ENCODE measurements at regions not wholly inside any gene's neighbourhood (a gene's known extent, or its start where the extent isn't known, plus 50 kb on each side); places are given as distances from the start of the nearest gene placed in this dataset.

DNA sequence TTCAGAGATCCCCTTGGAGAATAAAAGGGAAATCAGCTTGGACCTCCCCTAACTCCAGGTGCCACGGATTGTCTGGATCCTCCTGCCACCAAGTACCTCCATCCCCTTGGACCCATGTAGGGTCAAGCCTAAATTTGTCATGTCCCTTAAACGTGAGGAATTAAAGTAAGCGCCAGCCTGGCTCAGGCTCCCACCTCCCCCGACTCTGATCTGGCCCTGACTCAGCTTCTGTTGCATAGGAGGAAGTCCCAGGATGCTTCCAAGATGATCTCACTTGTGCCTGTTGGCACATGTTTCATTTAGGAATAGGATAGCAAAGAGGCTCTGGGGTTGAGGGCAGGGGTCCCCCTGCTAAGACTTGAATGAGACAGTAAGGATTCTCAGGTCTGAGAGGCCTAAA is 231.9 kb upstream of the JUN start:
- Histone ChIP-seq H3K4me3 (no peak overlapping the region), H3K27ac (peak overlapping the region; percentile 87 to 99), H3K4me1 (peaks cover 5 to 16% of the 10 kb centered on the region in 2 donors), H3K9me3 (no peaks in the 10 kb centered on the region), H3K36me3 (no peaks in the 10 kb centered on the region), H3K27me3 (no peaks in the 10 kb centered on the region)
- TF ChIP-seq, protein P1, sequence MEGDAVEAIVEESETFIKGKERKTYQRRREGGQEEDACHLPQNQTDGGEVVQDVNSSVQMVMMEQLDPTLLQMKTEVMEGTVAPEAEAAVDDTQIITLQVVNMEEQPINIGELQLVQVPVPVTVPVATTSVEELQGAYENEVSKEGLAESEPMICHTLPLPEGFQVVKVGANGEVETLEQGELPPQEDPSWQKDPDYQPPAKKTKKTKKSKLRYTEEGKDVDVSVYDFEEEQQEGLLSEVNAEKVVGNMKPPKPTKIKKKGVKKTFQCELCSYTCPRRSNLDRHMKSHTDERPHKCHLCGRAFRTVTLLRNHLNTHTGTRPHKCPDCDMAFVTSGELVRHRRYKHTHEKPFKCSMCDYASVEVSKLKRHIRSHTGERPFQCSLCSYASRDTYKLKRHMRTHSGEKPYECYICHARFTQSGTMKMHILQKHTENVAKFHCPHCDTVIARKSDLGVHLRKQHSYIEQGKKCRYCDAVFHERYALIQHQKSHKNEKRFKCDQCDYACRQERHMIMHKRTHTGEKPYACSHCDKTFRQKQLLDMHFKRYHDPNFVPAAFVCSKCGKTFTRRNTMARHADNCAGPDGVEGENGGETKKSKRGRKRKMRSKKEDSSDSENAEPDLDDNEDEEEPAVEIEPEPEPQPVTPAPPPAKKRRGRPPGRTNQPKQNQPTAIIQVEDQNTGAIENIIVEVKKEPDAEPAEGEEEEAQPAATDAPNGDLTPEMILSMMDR (IDR thresholded peaks at IDR 0.05) = no peak
- TF ChIP-seq POLR2A (IDR thresholded peaks at IDR 0.05) = no peak
- peak; percentile 52 to 67 for DNase-seq
- intact Hi-C loops (cut with DNase I; ENCODE audit: low total_unique reads) = no loop called here

GRCh38 chr1:59016390-59016789 is 232.5 kb upstream of the JUN start:
- Histone ChIP-seq H3K4me3 (no peak overlapping the region), H3K27ac (peak overlapping the region; percentile 14 to 87), H3K4me1 (peaks cover 5 to 16% of the 10 kb centered on the region in 2 donors), H3K27me3 (no peaks in the 10 kb centered on the region), H3K9me3 (no peaks in the 10 kb centered on the region), H3K36me3 (no peaks in the 10 kb centered on the region)
- TF ChIP-seq, protein P1 (IDR thresholded peaks at IDR 0.05) = no peak
- TF ChIP-seq POLR2A (IDR thresholded peaks at IDR 0.05) = no peak
- DNase-seq = no peak
- intact Hi-C loops (cut with DNase I; ENCODE audit: low total_unique reads) = no loop called here

DNA sequence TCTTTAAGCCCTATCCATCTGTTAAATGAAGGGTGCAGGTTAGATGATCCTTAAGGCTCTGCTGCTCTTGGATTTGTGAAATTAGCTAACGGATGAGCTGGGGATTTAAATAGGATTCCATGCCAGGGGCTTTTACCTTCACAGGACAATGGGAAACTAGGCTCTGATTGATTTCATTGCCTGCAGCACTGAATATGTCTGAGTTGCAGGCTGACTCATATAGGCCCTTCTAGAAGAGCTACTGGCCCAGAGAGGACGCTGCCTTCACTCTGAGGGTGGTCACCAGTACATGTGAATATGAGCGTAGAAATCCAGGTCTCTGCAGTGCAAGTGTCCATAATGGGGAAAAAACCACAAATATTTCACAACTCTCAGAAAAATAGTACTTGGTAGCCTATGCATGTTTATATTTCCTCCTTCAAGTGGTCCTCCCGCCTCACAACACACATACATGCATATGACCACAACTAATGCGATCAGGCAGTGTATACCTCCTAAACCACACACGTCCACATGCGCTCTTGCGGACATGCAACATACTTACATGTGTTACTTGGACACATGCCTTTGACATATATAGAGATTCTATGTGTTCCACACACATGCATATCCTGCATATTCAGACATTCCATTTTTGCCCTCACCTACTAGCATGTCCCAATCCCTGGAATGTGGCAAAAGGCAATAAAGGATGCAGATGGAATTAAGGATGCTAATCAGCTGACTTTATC is 233.8 kb upstream of the JUN start:
- Histone ChIP-seq H3K9me3 (no peaks in the 10 kb centered on the region), H3K4me3 (no peak overlapping the region), H3K4me1 (peaks cover 2 to 12% of the 10 kb centered on the region in 2 donors), H3K36me3 (no peaks in the 10 kb centered on the region), H3K27ac (no peak overlapping the region), H3K27me3 (no peaks in the 10 kb centered on the region)
- TF ChIP-seq, protein P1 (IDR thresholded peaks at IDR 0.05) = no peak
- no peak for TF ChIP-seq POLR2A (IDR thresholded peaks at IDR 0.05)
- DNase-seq = no peak
- intact Hi-C loops (cut with DNase I; ENCODE audit: low total_unique reads) = no loop called here

GRCh38 chr1:59018446-59018845 is 234.6 kb upstream of the JUN start:
- no peak for DNase-seq
- Histone ChIP-seq H3K4me3 (no peak overlapping the region), H3K27me3 (no peaks in the 10 kb centered on the region), H3K4me1 (peaks cover 0 to 10% of the 10 kb centered on the region in 2 donors), H3K9me3 (no peaks in the 10 kb centered on the region), H3K27ac (peak overlapping the region in 1 of 2 donors; percentile 76), H3K36me3 (no peaks in the 10 kb centered on the region)
- intact Hi-C loops (cut with DNase I; ENCODE audit: low total_unique reads) = no loop called here
- TF ChIP-seq POLR2A (IDR thresholded peaks at IDR 0.05) = no peak
- TF ChIP-seq, protein P1 (IDR thresholded peaks at IDR 0.05) = no peak

- Histone ChIP-seq H3K27ac (peak overlapping the region; percentile 76 to 88), H3K4me3 (no peak overlapping the region), H3K4me1 (peaks cover 0 to 10% of the 10 kb centered on the region in 2 donors), H3K9me3 (no peaks in the 10 kb centered on the region), H3K27me3 (no peaks in the 10 kb centered on the region), H3K36me3 (no peaks in the 10 kb centered on the region)
- DNase-seq = no peak
- intact Hi-C loops (cut with DNase I; ENCODE audit: low total_unique reads) = no loop called here
- TF ChIP-seq POLR2A (IDR thresholded peaks at IDR 0.05) = no peak
- TF ChIP-seq, protein P1 (IDR thresholded peaks at IDR 0.05) = no peak
Observed at GRCh38 chr1:59018860-59019259, 235.0 kb upstream of the JUN start.

All from uterus (tissue), 3 donors.